H1 (cell line): ENCODE measurements at regions not wholly inside any gene's neighbourhood (a gene's known extent, or its start where the extent isn't known, plus 50 kb on each side); places are given as distances from the start of the nearest gene placed in this dataset.

ENCODE experiments used
- CTCF ChIA-PET: fragments of 300-600 bp; sonication (Branson Sonifier 250); formaldehyde crosslinking; loops from one replicate; lab custom pipeline; 2021; ENCODE audit not compliant: partially characterized antibody; lab: Charles Lee
- POLR2A ChIA-PET: fragments of 300-600 bp; sonication (Branson Sonifier 250); formaldehyde crosslinking; loops from one replicate; lab custom pipeline; 2021; ENCODE audit warnings: inconsistent platforms; ENCODE audit not compliant: partially characterized antibody; lab: Charles Lee
- DNase-seq, 2 experiments: peaks; one replicate each; pipeline versions ENCODE4 v3.0.0 to v3.0.0-alpha.2; 2010 to 2022; ENCODE audit warnings: low spot score in 2 of 2, low read depth in 1 of 2, mixed read lengths in 1 of 2
- FAIRE-seq: peaks from 2 replicates; lab custom pipeline; 2011; peaks lifted over from hg19 to GRCh38; lab: Jason Lieb, UNC
- H2AFZ ChIP-seq: 2 replicates; pipeline ENCODE4 v1.8.1; 2012; ENCODE audit warnings: low read length, inconsistent platforms
- H2AK5ac ChIP-seq: 2 replicates; pipeline ENCODE4 v1.6.1; 2013; ENCODE audit warnings: low read depth, low read length
- H2BK120ac ChIP-seq: replicated peaks from 2 replicates; pipeline ENCODE3; 2013; ENCODE audit warnings: low read depth, low read length, inconsistent platforms
- H2BK12ac ChIP-seq: 2 replicates; pipeline ENCODE4 v1.6.1; 2013; ENCODE audit warnings: low read depth, low read length
- H2BK15ac ChIP-seq: 2 replicates; pipeline ENCODE4 v1.6.1; 2013; ENCODE audit warnings: low read length
- H2BK20ac ChIP-seq: 2 replicates; pipeline ENCODE4 v1.6.1; 2013; ENCODE audit warnings: low read length
- H2BK5ac ChIP-seq: 2 replicates; pipeline ENCODE4 v1.6.1; 2013; ENCODE audit warnings: low read depth, low read length
- H3K14ac ChIP-seq: 2 replicates; pipeline ENCODE4 v1.6.1; 2013; ENCODE audit warnings: inconsistent platforms; ENCODE audit not compliant: insufficient read length
- H3K18ac ChIP-seq: 2 replicates; pipeline ENCODE4 v1.6.1; 2013; ENCODE audit warnings: low read length; ENCODE audit errors: extremely low read depth
- H3K23ac ChIP-seq: 2 replicates; pipeline ENCODE4 v1.6.1; 2013; ENCODE audit warnings: inconsistent platforms; ENCODE audit not compliant: insufficient read length
- H3K23me2 ChIP-seq: 2 replicates; pipeline ENCODE4 v1.6.1; 2013; ENCODE audit warnings: low read depth, low read length
- H3K27ac ChIP-seq: 2 replicates; pipeline ENCODE4 v1.6.1; 2011; ENCODE audit warnings: low read depth, low read length, inconsistent platforms
- H3K27me3 ChIP-seq, 4 experiments: replicated peaks in 1 of 4; 1 replicate in 1 of 4; 2 replicates in 3 of 4; pipeline versions ENCODE4 v1.6.1 to v1.8.1; 2011 to 2013; ENCODE audit warnings: low read length in 3 of 4, mild to moderate bottlenecking in 3 of 4, inconsistent platforms in 2 of 4, mixed read lengths in 2 of 4, moderate library complexity in 1 of 4; ENCODE audit not compliant: control insufficient read depth in 3 of 4, insufficient read depth in 3 of 4; ENCODE audit errors: extremely low read depth in 1 of 4
- H3K36me3 ChIP-seq, 4 experiments: 2 replicates each; pipeline versions ENCODE4 v1.6.1 to v1.8.1; 2011 to 2013; ENCODE audit warnings: mild to moderate bottlenecking in 4 of 4, low read length in 3 of 4, moderate library complexity in 2 of 4, control low read depth in 1 of 4, inconsistent platforms in 1 of 4; ENCODE audit not compliant: insufficient read depth in 4 of 4, control insufficient read depth in 2 of 4
- H3K4ac ChIP-seq: replicated peaks from 2 replicates; pipeline ENCODE3; 2013; ENCODE audit warnings: low read length, low read depth, mixed read lengths, inconsistent platforms; ENCODE audit not compliant: insufficient read length
- H3K4me1 ChIP-seq, 4 experiments: replicated peaks in 1 of 4; 1 replicate in 1 of 4; 2 replicates in 3 of 4; pipeline versions ENCODE4 v1.6.1 to v1.8.1; 2011 to 2013; ENCODE audit warnings: low read length in 3 of 4, inconsistent platforms in 2 of 4, mixed read lengths in 1 of 4; ENCODE audit not compliant: insufficient read depth in 4 of 4, control insufficient read depth in 3 of 4
- H3K4me2 ChIP-seq, 2 experiments: 2 replicates each; pipeline versions ENCODE4 v1.6.1 to v1.8.1; 2011 to 2013; ENCODE audit warnings: low read depth in 2 of 2, low read length in 2 of 2, control low read depth in 1 of 2, inconsistent platforms in 1 of 2, mild to moderate bottlenecking in 1 of 2; ENCODE audit not compliant: insufficient read depth in 1 of 2
- H3K4me3 ChIP-seq, 4 experiments: fragments of 200-600, 300-600 bp in 1 of 4; sonication (generic), shearing (Covaris generic), sonication (Bioruptor Twin) in 1 of 4; 2 replicates each; pipeline versions ENCODE4 v1.5.1 to v1.8.1; 2011 to 2016; ENCODE audit warnings: low read length in 4 of 4, low read depth in 3 of 4, control low read depth in 2 of 4, inconsistent platforms in 2 of 4, mild to moderate bottlenecking in 2 of 4, mixed read lengths in 1 of 4, moderate library complexity in 1 of 4; ENCODE audit not compliant: insufficient read depth in 2 of 4; ENCODE audit errors: extremely low read depth in 1 of 4
- H3K56ac ChIP-seq: replicated peaks from 2 replicates; pipeline ENCODE3; 2013; ENCODE audit warnings: low read depth, mild to moderate bottlenecking, mixed read lengths, low read length, inconsistent platforms; ENCODE audit not compliant: insufficient read length
- H3K79me1 ChIP-seq: 2 replicates; pipeline ENCODE4 v1.6.1; 2013; ENCODE audit warnings: low read depth, low read length, control low read depth
- H3K79me2 ChIP-seq, 2 experiments: 2 replicates each; pipeline versions ENCODE4 v1.6.1 to v1.8.1; 2012 to 2013; ENCODE audit warnings: low read length in 2 of 2, mild to moderate bottlenecking in 2 of 2, inconsistent platforms in 1 of 2; ENCODE audit not compliant: insufficient read depth in 2 of 2, control insufficient read depth in 1 of 2
- H3K9ac ChIP-seq, 4 experiments: replicated peaks in 1 of 4; 1 replicate in 1 of 4; 2 replicates in 3 of 4; pipeline versions ENCODE4 v1.6.1 to v1.8.1; 2011 to 2013; ENCODE audit warnings: low read depth in 3 of 4, low read length in 3 of 4, control low read depth in 2 of 4, mild to moderate bottlenecking in 2 of 4, moderate library complexity in 2 of 4, inconsistent platforms in 1 of 4; ENCODE audit errors: extremely low read depth in 1 of 4
- H3K9me3 ChIP-seq, 2 experiments: 2 replicates each; pipeline versions ENCODE4 v1.6.1 to v1.8.1; 2012 to 2013; ENCODE audit warnings: mild to moderate bottlenecking in 2 of 2, moderate library complexity in 2 of 2, control low read depth in 1 of 2, inconsistent platforms in 1 of 2, low read depth in 1 of 2, low read length in 1 of 2, mixed read lengths in 1 of 2; ENCODE audit not compliant: insufficient read depth in 2 of 2
- H4K20me1 ChIP-seq, 2 experiments: replicated peaks in 1 of 2; 2 replicates each; pipeline versions ENCODE3 to v1.8.1; 2011 to 2013; ENCODE audit warnings: inconsistent platforms in 2 of 2, low read length in 2 of 2, mild to moderate bottlenecking in 1 of 2; ENCODE audit not compliant: insufficient read depth in 2 of 2, control insufficient read depth in 1 of 2
- H4K5ac ChIP-seq: 2 replicates; pipeline ENCODE4 v1.6.1; 2013; ENCODE audit warnings: low read length, low read depth, mixed read lengths, inconsistent platforms; ENCODE audit not compliant: insufficient read length
- H4K8ac ChIP-seq: 2 replicates; pipeline ENCODE4 v1.8.0; 2013; ENCODE audit warnings: mild to moderate bottlenecking, moderate library complexity, low read length, inconsistent platforms; ENCODE audit not compliant: insufficient read depth; ENCODE audit errors: extremely low read depth
- H4K91ac ChIP-seq: replicated peaks from 2 replicates; pipeline ENCODE3; 2013; ENCODE audit warnings: low read length, mixed read lengths, inconsistent platforms; ENCODE audit not compliant: insufficient read length
- BRCA1 ChIP-seq: IDR thresholded peaks from 2 replicates; pipeline ENCODE4 v1.6.1; 2012; ENCODE audit warnings: low read depth, low read length, improper control_type of control experiment
- EP300 ChIP-seq, 2 experiments: IDR thresholded peaks; 1 replicate in 1 of 2; 2 replicates in 1 of 2; pipeline ENCODE4 v1.6.1; 2011 to 2012; ENCODE audit warnings: low read depth in 2 of 2, low read length in 2 of 2, mild to moderate bottlenecking in 2 of 2, borderline replicate concordance in 1 of 2, inconsistent platforms in 1 of 2, moderate library complexity in 1 of 2
- KDM4A ChIP-seq: IDR thresholded peaks from one replicate; pipeline ENCODE4 v1.7.1; 2012; ENCODE audit warnings: low read depth, mild to moderate bottlenecking, moderate library complexity, low read length, inconsistent platforms; ENCODE audit not compliant: severe bottlenecking
- MAFK ChIP-seq: IDR thresholded peaks from 2 replicates; pipeline ENCODE4 v1.6.1; 2012; ENCODE audit warnings: low read depth, mild to moderate bottlenecking, improper control_type of control experiment, low read length
- SIX5 ChIP-seq: IDR thresholded peaks from 2 replicates; pipeline ENCODE4 v1.6.1; 2011; ENCODE audit warnings: mild to moderate bottlenecking, low read depth, low read length
- SP1 ChIP-seq: IDR thresholded peaks from 2 replicates; pipeline ENCODE4 v1.6.1; 2011; ENCODE audit warnings: low read depth, low read length
- TCF12 ChIP-seq: IDR thresholded peaks from 2 replicates; pipeline ENCODE4 v1.6.1; 2011; ENCODE audit warnings: low read depth, mild to moderate bottlenecking, low read length
- ZNF274 ChIP-seq: IDR thresholded peaks from 2 replicates; pipeline ENCODE4 v1.7.0; 2012; ENCODE audit warnings: low read length, borderline replicate concordance; ENCODE audit errors: extremely low read depth
- WGBS, 2 experiments: shearing (Covaris generic) in 1 of 2; methylation state at CpG; one replicate each; pipeline versions ENCODE4 v1.1.6 to v1.1.7; 2013 to 2015; ENCODE audit warnings: low lambda C conversion rate in 2 of 2, mixed read lengths in 2 of 2, inconsistent platforms in 1 of 2, low coverage in 1 of 2, missing lambda C conversion rate in 1 of 2; ENCODE audit not compliant: insufficient replicate concordance in 2 of 2, insufficient coverage in 1 of 2, insufficient read length in 1 of 2; ENCODE audit errors: extremely low coverage in 1 of 2, missing lambda C conversion rate in 1 of 2; 5-methylcytosine and 5-hydroxymethylcytosine counted together

DNA sequence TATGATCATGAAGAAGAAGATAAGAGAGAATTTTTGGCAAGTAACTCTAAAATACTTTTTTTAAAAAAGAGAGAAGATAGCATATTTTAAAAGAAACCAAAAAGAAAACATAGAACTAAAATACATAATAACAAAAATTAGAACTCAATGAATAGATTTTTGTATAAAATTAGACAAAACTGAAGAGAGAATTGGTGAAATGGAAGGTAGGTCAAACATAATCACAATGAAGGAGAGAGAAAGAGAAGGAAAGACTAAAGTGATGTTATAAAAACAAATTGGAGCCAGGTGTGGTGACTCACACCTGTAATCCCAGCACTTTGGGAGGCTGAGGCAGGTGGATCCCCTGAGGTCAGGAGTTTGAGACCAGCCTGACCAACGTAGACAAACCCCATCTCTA is 211.5 kb downstream of the AXIN2 start:
- H3K18ac ChIP-seq = no peak overlapping the region
- DNase-seq (no peak), FAIRE-seq (no peak)
- no peak overlapping the region for H2BK15ac ChIP-seq
- H2BK120ac ChIP-seq = no peak overlapping the region
- no peak overlapping the region for H3K4me2 ChIP-seq
- H3K14ac ChIP-seq = no peak overlapping the region
- H3K27me3 ChIP-seq = no peaks in the 10 kb centered on the region
- no peaks in the 10 kb centered on the region for H3K79me1 ChIP-seq
- H3K4ac ChIP-seq = no peak overlapping the region
- TF ChIP-seq ZNF274 = no peak
- no peak for TF ChIP-seq EP300 (IDR thresholded peaks at IDR 0.05; ENCODE audit: borderline replicate concordance in 1 of 2, low read depth in 2 of 2, low read length in 2 of 2)
- no peak for TF ChIP-seq SP1
- TF ChIP-seq BRCA1 = no peak
- no peak for TF ChIP-seq MAFK
- TF ChIP-seq SIX5 = no peak
- TF ChIP-seq TCF12 = no peak
- no peak for TF ChIP-seq KDM4A
- H3K79me2 ChIP-seq = no peaks in the 10 kb centered on the region
- H2BK20ac ChIP-seq = no peak overlapping the region
- no peak overlapping the region for H3K4me3 ChIP-seq
- no peak overlapping the region for H2AK5ac ChIP-seq
- H4K8ac ChIP-seq = no peak overlapping the region
- H2BK5ac ChIP-seq = no peak overlapping the region
- no peak overlapping the region for H4K5ac ChIP-seq
- 86% methylated on average over 1 of the region's 1 CpG; no CpG with 5 or more reads in 1 of the 2 experiments for WGBS, 2 experiments
- no peaks in the 10 kb centered on the region for H3K23me2 ChIP-seq
- no peaks in the 10 kb centered on the region for H3K4me1 ChIP-seq
- H2BK12ac ChIP-seq = no peak overlapping the region
- no peak overlapping the region for H3K23ac ChIP-seq
- no peak overlapping the region for H3K27ac ChIP-seq
- H3K56ac ChIP-seq = no peak overlapping the region
- H4K91ac ChIP-seq = no peak overlapping the region
- no peak overlapping the region for H2AFZ ChIP-seq
- no peaks in the 10 kb centered on the region for H3K9me3 ChIP-seq
- POLR2A ChIA-PET = no interaction called here
- CTCF ChIA-PET = no interaction called here
- no peaks in the 10 kb centered on the region for H4K20me1 ChIP-seq
- H3K9ac ChIP-seq = no peak overlapping the region
- no peaks in the 10 kb centered on the region for H3K36me3 ChIP-seq
